ENCODE measurements at regions not wholly inside any gene's neighbourhood (a gene's known extent, or its start where the extent isn't known, plus 50 kb on each side); places are given as distances from the start of the nearest gene placed in this dataset.

GRCh38 chr1:81326212-81326611 lies 474.5 kb upstream of the ADGRL2 start:
- TF ChIP-seq, protein P1, sequence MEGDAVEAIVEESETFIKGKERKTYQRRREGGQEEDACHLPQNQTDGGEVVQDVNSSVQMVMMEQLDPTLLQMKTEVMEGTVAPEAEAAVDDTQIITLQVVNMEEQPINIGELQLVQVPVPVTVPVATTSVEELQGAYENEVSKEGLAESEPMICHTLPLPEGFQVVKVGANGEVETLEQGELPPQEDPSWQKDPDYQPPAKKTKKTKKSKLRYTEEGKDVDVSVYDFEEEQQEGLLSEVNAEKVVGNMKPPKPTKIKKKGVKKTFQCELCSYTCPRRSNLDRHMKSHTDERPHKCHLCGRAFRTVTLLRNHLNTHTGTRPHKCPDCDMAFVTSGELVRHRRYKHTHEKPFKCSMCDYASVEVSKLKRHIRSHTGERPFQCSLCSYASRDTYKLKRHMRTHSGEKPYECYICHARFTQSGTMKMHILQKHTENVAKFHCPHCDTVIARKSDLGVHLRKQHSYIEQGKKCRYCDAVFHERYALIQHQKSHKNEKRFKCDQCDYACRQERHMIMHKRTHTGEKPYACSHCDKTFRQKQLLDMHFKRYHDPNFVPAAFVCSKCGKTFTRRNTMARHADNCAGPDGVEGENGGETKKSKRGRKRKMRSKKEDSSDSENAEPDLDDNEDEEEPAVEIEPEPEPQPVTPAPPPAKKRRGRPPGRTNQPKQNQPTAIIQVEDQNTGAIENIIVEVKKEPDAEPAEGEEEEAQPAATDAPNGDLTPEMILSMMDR (conservative IDR thresholded peaks at IDR 0.05; ENCODE audit: low read depth, low read length), result no peak
- no peak for TF ChIP-seq EZH2 (IDR thresholded peaks at IDR 0.05; ENCODE audit: borderline replicate concordance, low read depth, low read length, poor library complexity, severe bottlenecking)

Data from A673 (cell line).